GM23338 (cell line): ENCODE measurements at regions not wholly inside any gene's neighbourhood (a gene's known extent, or its start where the extent isn't known, plus 50 kb on each side); places are given as distances from the start of the nearest gene placed in this dataset.

Source experiments
- CREB1 ChIP-seq: fragments of 250-450 bp; sonication (Bioruptor Pico); IDR thresholded peaks from 2 replicates; pipeline ENCODE4 v1.5.0; 2020; ENCODE audit warnings: low read depth, mild to moderate bottlenecking, moderate library complexity
- EZH2 ChIP-seq: fragments of 200-600 bp; sonication (generic); IDR thresholded peaks from one replicate; pipeline ENCODE4 v1.8.0; 2017; ENCODE audit warnings: antibody characterized with exemption, mild to moderate bottlenecking, low read depth; ENCODE audit not compliant: unreplicated experiment
- JUNB ChIP-seq: IDR thresholded peaks from one replicate; pipeline ENCODE4 v1.6.1; 2016; ENCODE audit warnings: antibody characterized with exemption; ENCODE audit not compliant: unreplicated experiment
- POLR2AphosphoS5 ChIP-seq: IDR thresholded peaks from 2 replicates; pipeline ENCODE4 v1.6.1; 2016; ENCODE audit warnings: antibody characterized with exemption, low read depth
- STAT1 ChIP-seq: IDR thresholded peaks from one replicate; pipeline ENCODE4 v1.6.1; 2016; ENCODE audit warnings: antibody characterized with exemption; ENCODE audit not compliant: unreplicated experiment
- TF ChIP-seq, protein P1 (sequence below): IDR thresholded peaks from one replicate; pipeline ENCODE4 v1.6.1; 2018; ENCODE audit warnings: antibody characterized with exemption; ENCODE audit not compliant: unreplicated experiment
- TF ChIP-seq, protein P2 (sequence below), 2 experiments: fragments of 200-600 bp in 1 of 2; sonication (generic) in 1 of 2; conservative IDR thresholded peaks; 2 replicates each; pipeline versions ENCODE4 v1.5.1 to v1.6.1; 2016 to 2017; ENCODE audit warnings: antibody characterized with exemption in 2 of 2, low read depth in 2 of 2, mild to moderate bottlenecking in 2 of 2, moderate library complexity in 1 of 2

DNA sequence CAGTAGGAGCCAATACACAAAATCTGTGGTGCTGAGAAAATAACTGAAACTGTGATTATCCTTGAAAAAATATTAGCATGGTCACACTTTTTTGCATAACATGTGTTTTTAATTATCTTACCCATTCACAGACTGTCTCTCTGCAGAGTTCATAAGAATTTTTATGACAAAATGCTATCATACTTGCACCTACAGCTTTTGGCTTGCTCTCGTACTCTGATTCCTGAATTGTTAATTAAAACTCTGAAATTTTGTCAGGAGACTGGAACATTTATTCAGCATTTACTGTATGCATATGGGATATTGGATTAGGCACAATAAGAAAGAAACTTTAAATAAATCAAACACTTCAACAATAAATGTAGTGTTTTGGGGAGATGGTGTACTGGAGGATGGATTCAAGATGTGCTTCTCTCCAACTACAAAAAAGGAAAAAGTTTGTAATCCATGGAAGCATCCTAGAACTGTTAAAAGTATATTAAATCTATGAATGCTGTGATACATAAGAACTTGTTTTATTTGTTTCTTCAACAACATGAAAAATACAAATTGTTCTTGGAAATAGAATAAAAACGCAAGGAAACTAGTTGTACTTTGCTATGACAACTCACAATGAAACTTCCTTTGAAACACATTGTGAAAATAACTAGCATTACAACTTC, 260.5 kb downstream of the SPATA18 start:
- no peak for TF ChIP-seq EZH2
- TF ChIP-seq, protein P1, sequence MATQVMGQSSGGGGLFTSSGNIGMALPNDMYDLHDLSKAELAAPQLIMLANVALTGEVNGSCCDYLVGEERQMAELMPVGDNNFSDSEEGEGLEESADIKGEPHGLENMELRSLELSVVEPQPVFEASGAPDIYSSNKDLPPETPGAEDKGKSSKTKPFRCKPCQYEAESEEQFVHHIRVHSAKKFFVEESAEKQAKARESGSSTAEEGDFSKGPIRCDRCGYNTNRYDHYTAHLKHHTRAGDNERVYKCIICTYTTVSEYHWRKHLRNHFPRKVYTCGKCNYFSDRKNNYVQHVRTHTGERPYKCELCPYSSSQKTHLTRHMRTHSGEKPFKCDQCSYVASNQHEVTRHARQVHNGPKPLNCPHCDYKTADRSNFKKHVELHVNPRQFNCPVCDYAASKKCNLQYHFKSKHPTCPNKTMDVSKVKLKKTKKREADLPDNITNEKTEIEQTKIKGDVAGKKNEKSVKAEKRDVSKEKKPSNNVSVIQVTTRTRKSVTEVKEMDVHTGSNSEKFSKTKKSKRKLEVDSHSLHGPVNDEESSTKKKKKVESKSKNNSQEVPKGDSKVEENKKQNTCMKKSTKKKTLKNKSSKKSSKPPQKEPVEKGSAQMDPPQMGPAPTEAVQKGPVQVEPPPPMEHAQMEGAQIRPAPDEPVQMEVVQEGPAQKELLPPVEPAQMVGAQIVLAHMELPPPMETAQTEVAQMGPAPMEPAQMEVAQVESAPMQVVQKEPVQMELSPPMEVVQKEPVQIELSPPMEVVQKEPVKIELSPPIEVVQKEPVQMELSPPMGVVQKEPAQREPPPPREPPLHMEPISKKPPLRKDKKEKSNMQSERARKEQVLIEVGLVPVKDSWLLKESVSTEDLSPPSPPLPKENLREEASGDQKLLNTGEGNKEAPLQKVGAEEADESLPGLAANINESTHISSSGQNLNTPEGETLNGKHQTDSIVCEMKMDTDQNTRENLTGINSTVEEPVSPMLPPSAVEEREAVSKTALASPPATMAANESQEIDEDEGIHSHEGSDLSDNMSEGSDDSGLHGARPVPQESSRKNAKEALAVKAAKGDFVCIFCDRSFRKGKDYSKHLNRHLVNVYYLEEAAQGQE: no peak
- TF ChIP-seq, protein P2, sequence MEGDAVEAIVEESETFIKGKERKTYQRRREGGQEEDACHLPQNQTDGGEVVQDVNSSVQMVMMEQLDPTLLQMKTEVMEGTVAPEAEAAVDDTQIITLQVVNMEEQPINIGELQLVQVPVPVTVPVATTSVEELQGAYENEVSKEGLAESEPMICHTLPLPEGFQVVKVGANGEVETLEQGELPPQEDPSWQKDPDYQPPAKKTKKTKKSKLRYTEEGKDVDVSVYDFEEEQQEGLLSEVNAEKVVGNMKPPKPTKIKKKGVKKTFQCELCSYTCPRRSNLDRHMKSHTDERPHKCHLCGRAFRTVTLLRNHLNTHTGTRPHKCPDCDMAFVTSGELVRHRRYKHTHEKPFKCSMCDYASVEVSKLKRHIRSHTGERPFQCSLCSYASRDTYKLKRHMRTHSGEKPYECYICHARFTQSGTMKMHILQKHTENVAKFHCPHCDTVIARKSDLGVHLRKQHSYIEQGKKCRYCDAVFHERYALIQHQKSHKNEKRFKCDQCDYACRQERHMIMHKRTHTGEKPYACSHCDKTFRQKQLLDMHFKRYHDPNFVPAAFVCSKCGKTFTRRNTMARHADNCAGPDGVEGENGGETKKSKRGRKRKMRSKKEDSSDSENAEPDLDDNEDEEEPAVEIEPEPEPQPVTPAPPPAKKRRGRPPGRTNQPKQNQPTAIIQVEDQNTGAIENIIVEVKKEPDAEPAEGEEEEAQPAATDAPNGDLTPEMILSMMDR (conservative IDR thresholded peaks at IDR 0.05; ENCODE audit: low read depth in 2 of 2): no peak
- TF ChIP-seq POLR2AphosphoS5: no peak
- no peak for TF ChIP-seq JUNB
- no peak for TF ChIP-seq CREB1 (CRISPR knock-in tag)
- no peak for TF ChIP-seq STAT1
